Choroid plexus epithelial cell (primary cell): ENCODE measurements at regions not wholly inside any gene's neighbourhood (a gene's known extent, or its start where the extent isn't known, plus 50 kb on each side); places are given as distances from the start of the nearest gene placed in this dataset.

Source experiments
- DNase-seq: peaks from one replicate; pipeline ENCODE4 v3.0.0-alpha.2; 2010; ENCODE audit warnings: low read depth
- H3K4me3 ChIP-seq: 2 replicates; pipeline ENCODE4 v1.5.1; 2011; ENCODE audit warnings: low read depth, mild to moderate bottlenecking, control low read depth, low read length, moderate library complexity
- TF ChIP-seq, protein P1 (sequence below): conservative IDR thresholded peaks from 2 replicates; pipeline ENCODE4 v1.5.1; 2011; ENCODE audit warnings: low read depth, mild to moderate bottlenecking, control low read depth, inconsistent platforms, low read length, moderate library complexity

DNA sequence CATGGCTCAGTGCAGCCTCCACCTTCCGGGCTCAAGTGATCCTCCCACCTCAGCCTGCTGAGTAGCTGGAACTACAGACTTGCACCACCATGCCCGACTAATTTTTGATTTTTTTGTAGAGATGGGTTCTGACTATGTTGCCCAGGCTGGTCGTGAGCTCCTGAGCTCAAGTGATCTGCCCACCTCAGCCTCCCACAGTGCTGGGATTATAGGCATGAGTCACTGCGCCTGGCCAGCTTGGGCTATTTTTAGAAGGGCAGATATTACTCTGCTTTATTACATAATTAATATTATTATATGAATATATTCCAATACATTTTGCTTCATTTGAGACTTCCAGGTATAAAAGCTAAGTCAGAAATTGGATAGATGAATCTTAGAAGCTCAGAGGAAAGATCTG is 143.7 kb upstream of the ANK2 start:
- TF ChIP-seq, protein P1, sequence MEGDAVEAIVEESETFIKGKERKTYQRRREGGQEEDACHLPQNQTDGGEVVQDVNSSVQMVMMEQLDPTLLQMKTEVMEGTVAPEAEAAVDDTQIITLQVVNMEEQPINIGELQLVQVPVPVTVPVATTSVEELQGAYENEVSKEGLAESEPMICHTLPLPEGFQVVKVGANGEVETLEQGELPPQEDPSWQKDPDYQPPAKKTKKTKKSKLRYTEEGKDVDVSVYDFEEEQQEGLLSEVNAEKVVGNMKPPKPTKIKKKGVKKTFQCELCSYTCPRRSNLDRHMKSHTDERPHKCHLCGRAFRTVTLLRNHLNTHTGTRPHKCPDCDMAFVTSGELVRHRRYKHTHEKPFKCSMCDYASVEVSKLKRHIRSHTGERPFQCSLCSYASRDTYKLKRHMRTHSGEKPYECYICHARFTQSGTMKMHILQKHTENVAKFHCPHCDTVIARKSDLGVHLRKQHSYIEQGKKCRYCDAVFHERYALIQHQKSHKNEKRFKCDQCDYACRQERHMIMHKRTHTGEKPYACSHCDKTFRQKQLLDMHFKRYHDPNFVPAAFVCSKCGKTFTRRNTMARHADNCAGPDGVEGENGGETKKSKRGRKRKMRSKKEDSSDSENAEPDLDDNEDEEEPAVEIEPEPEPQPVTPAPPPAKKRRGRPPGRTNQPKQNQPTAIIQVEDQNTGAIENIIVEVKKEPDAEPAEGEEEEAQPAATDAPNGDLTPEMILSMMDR = no peak
- H3K4me3 ChIP-seq = no peak overlapping the region
- no peak for DNase-seq

DNA sequence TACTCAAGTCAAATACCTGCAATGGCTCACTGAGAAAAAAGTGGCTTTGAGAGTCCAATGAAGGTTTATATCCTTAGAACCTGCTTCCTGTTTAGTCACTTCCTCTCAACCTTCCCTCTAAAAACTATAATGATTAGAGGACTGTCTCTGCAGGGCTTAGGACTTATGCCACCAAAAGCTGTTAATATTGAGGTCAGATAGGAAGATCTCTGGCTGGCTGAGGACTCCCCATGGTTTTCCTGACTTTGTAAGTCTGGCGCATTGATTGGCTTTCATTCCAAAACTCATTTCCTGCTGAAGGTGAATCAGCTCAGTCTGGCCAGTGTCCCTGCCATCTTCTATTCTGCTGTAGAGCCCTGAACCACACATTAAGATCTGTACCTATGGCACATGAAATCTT is 140.9 kb upstream of the ANK2 start:
- TF ChIP-seq, protein P1 = no peak
- DNase-seq = no peak
- no peak overlapping the region for H3K4me3 ChIP-seq

- peak overlapping the region; percentile 20 for H3K4me3 ChIP-seq
These were observed 139.2 kb upstream of the ANK2 start for GRCh38 chr4:112910109-112910736.

DNA sequence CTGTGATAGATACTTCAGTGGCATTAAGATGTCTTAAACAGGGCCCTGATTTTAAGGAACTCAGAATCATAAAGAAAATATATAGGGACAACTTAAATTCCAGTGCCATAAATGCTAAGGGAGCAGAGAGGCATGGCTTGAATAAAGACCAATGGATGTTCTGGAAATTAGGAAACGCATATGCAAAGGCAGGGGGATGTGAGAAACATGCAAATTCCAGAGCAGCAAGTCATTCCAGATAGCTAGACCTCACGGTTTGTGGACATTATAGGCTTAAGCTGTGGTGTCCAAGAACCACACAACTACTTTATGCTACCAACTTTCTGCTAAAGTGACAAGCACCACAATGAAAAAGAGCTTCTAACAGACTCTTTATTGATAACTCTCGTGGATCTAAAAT is 132.6 kb upstream of the ANK2 start:
- peak; percentile 45 for DNase-seq
- H3K4me3 ChIP-seq = no peak overlapping the region
- TF ChIP-seq, protein P1 = no peak

More at GRCh38 chr4:112910109-112910736, 139.2 kb upstream of the ANK2 start:
- TF ChIP-seq, protein P1 = peak; percentile 41
- DNase-seq = peak; percentile 71

- DNase-seq = no peak
- TF ChIP-seq, protein P1 = no peak
- H3K4me3 ChIP-seq = no peak overlapping the region
These were observed 125.9 kb upstream of the ANK2 start for GRCh38 chr4:112923516-112923915.

DNA sequence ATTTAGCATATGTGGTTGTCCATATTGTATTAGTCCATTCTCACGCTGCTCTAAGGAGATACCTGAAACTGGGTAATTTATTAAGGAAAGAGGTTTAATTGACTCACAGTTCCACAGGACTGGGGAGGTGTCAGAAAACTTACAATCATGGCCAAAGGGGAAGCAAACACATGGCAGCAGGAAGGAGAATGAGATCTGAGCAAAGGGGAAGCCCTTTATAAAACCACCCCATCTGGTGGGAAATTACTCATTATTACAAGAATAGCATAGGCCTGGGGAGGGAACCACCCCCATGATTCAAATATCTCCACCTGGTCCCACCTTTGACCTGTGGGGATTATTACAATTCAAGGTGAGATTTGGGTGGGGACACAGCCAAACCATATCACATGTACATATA is 122.6 kb upstream of the ANK2 start:
- TF ChIP-seq, protein P1 = no peak
- H3K4me3 ChIP-seq = no peak overlapping the region
- no peak for DNase-seq

DNA sequence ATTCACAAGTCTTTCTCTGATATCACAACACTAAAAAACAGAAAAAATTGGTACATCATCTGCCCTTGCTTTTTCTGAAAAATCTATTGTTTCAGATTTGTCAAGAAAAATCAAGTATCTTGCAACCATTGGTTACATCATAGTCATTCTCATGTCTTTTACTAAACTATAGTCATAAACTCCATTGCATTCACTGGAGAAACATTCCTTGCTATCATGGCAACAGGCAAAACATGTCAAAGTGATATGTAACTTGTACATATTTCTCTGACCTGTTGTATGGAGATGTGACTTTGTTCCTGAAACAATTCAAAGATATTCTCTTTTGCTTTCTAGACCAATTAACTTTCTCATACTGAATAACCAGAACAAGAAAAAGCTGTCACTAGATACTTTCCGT is 121.9 kb upstream of the ANK2 start:
- DNase-seq = no peak
- TF ChIP-seq, protein P1 = no peak
- H3K4me3 ChIP-seq = no peak overlapping the region
